Progenitor cell of endocrine pancreas (in vitro differentiated cells): ENCODE measurements at regions not wholly inside any gene's neighbourhood (a gene's known extent, or its start where the extent isn't known, plus 50 kb on each side); places are given as distances from the start of the nearest gene placed in this dataset.

ENCODE experiments used
- DNase-seq: peaks from one replicate; pipeline ENCODE4 v3.0.0; 2021; ENCODE audit warnings: low spot score; ENCODE audit not compliant: unreplicated experiment
- H3K27ac Mint-ChIP-seq: 2 replicates; pipeline ENCODE4 v1.8.0; 2021; ENCODE audit warnings: mild to moderate bottlenecking, moderate library complexity, mixed read lengths
- H3K27me3 Mint-ChIP-seq: 2 replicates; pipeline ENCODE4 v1.8.0; 2021; ENCODE audit warnings: mixed read lengths
- H3K36me3 Mint-ChIP-seq: 2 replicates; pipeline ENCODE4 v1.8.0; 2022; ENCODE audit warnings: mixed read lengths; ENCODE audit not compliant: insufficient read depth
- H3K4me1 Mint-ChIP-seq: 2 replicates; pipeline ENCODE4 v1.8.0; 2021; ENCODE audit warnings: low read depth, mixed read lengths
- H3K4me3 Mint-ChIP-seq: 2 replicates; pipeline ENCODE4 v1.8.0; 2021; ENCODE audit warnings: low read depth, mild to moderate bottlenecking, moderate library complexity, mixed read lengths
- H3K9me3 Mint-ChIP-seq: 2 replicates; pipeline ENCODE4 v1.8.0; 2021; ENCODE audit warnings: low read depth, mixed read lengths
- CTCF ChIP-seq: fragments of 200-600 bp; sonication (generic); IDR thresholded peaks from one replicate; pipeline ENCODE4 v1.5.0; 2021; ENCODE audit warnings: antibody characterized with exemption, mild to moderate bottlenecking; ENCODE audit not compliant: unreplicated experiment

- no peaks in the 10 kb centered on the region for H3K36me3 Mint-ChIP-seq
- no peak for DNase-seq
- no peaks in the 10 kb centered on the region for H3K27me3 Mint-ChIP-seq
- H3K9me3 Mint-ChIP-seq = no peaks in the 10 kb centered on the region
- no peaks in the 10 kb centered on the region for H3K4me1 Mint-ChIP-seq
- no peak overlapping the region for H3K4me3 Mint-ChIP-seq
- no peak for TF ChIP-seq CTCF
- H3K27ac Mint-ChIP-seq = no peak overlapping the region
Measured at GRCh38 chr7:12881712-12882111, 194.3 kb downstream of the ARL4A start.

GRCh38 chr7:12882710-12883109 lies 195.3 kb downstream of the ARL4A start:
- Mint-ChIP-seq H3K4me3 (no peak overlapping the region), H3K4me1 (no peaks in the 10 kb centered on the region), H3K36me3 (no peaks in the 10 kb centered on the region)

GRCh38 chr7:12884033-12884432 lies 196.6 kb downstream of the ARL4A start:
- TF ChIP-seq CTCF = no peak
- Mint-ChIP-seq H3K36me3 (no peaks in the 10 kb centered on the region), H3K4me1 (no peaks in the 10 kb centered on the region), H3K27me3 (no peaks in the 10 kb centered on the region), H3K9me3 (no peaks in the 10 kb centered on the region), H3K4me3 (no peak overlapping the region), H3K27ac (no peak overlapping the region)
- no peak for DNase-seq

More at GRCh38 chr7:12882710-12883109, 195.3 kb downstream of the ARL4A start:
- Mint-ChIP-seq H3K9me3 (no peaks in the 10 kb centered on the region), H3K27ac (no peak overlapping the region), H3K27me3 (no peaks in the 10 kb centered on the region)
- no peak for TF ChIP-seq CTCF
- no peak for DNase-seq

GRCh38 chr7:12884856-12885440 lies 197.5 kb downstream of the ARL4A start:
- H3K4me3 Mint-ChIP-seq = no peak overlapping the region

GRCh38 chr7:12888717-12889116 lies 201.3 kb downstream of the ARL4A start:
- TF ChIP-seq CTCF = no peak
- Mint-ChIP-seq H3K36me3 (no peaks in the 10 kb centered on the region), H3K4me3 (no peak overlapping the region), H3K27me3 (no peaks in the 10 kb centered on the region), H3K4me1 (no peaks in the 10 kb centered on the region), H3K27ac (no peak overlapping the region), H3K9me3 (no peaks in the 10 kb centered on the region)
- no peak for DNase-seq

More at GRCh38 chr7:12884856-12885440, 197.5 kb downstream of the ARL4A start:
- H3K27ac Mint-ChIP-seq = no peak overlapping the region
- H3K9me3 Mint-ChIP-seq = no peaks in the 10 kb centered on the region
- TF ChIP-seq CTCF = no peak
- no peaks in the 10 kb centered on the region for H3K4me1 Mint-ChIP-seq
- no peak for DNase-seq
- no peaks in the 10 kb centered on the region for H3K36me3 Mint-ChIP-seq
- H3K27me3 Mint-ChIP-seq = no peaks in the 10 kb centered on the region
